Activated T-cell treated with anti-CD3 and anti-CD28 coated beads, Interleukin-2, amount 50 U/mL, for 24 hours (primary cell): ENCODE measurements at regions not wholly inside any gene's neighbourhood (a gene's known extent, or its start where the extent isn't known, plus 50 kb on each side); places are given as distances from the start of the nearest gene placed in this dataset.
"Not testable (repeated sequence)": the region's sequence is repeated elsewhere in the genome, so short reads cannot be mapped to it uniquely, and the experiment has no call there.

Experiments used
- DNase-seq: peaks from one replicate; pipeline ENCODE4 v3.0.0-alpha.2; 2020
- H3K27ac Mint-ChIP-seq: 2 replicates; pipeline ENCODE4 v1.8.0; 2020; ENCODE audit warnings: mild to moderate bottlenecking, mixed read lengths
- H3K27me3 Mint-ChIP-seq: 2 replicates; pipeline ENCODE4 v1.8.0; 2020; ENCODE audit warnings: mixed read lengths
- H3K36me3 Mint-ChIP-seq: 2 replicates; pipeline ENCODE4 v1.8.0; 2020; ENCODE audit warnings: low read depth, mixed read lengths
- H3K4me1 Mint-ChIP-seq: 2 replicates; pipeline ENCODE4 v1.8.0; 2020; ENCODE audit warnings: low read depth, mixed read lengths
- H3K4me3 Mint-ChIP-seq: 2 replicates; pipeline ENCODE4 v1.8.0; 2020; ENCODE audit warnings: mild to moderate bottlenecking, moderate library complexity, mixed read lengths
- H3K9me3 Mint-ChIP-seq: 2 replicates; pipeline ENCODE4 v1.8.0; 2020; ENCODE audit warnings: mixed read lengths

GRCh38 chr2:16383411-16383810 lies 282.2 kb downstream of the CYRIA start:
- Mint-ChIP-seq H3K36me3 (no peaks in the 10 kb centered on the region), H3K27me3 (no peaks in the 10 kb centered on the region), H3K27ac (no peak overlapping the region), H3K9me3 (no peaks in the 10 kb centered on the region), H3K4me1 (no peaks in the 10 kb centered on the region), H3K4me3 (no peak overlapping the region)
- no peak for DNase-seq

GRCh38 chr2:16382451-16382850 lies 283.2 kb downstream of the CYRIA start:
- no peaks in the 10 kb centered on the region for H3K27me3 Mint-ChIP-seq

GRCh38 chr2:16381511-16381910 lies 284.1 kb downstream of the CYRIA start:
- Mint-ChIP-seq H3K4me1 (no peaks in the 10 kb centered on the region), H3K4me3 (no peak overlapping the region), H3K9me3 (no peaks in the 10 kb centered on the region), H3K27me3 (no peaks in the 10 kb centered on the region), H3K36me3 (no peaks in the 10 kb centered on the region), H3K27ac (no peak overlapping the region)
- no peak for DNase-seq

More at GRCh38 chr2:16382451-16382850, 283.2 kb downstream of the CYRIA start:
- DNase-seq: no peak
- Mint-ChIP-seq H3K4me1 (no peaks in the 10 kb centered on the region), H3K4me3 (no peak overlapping the region), H3K36me3 (no peaks in the 10 kb centered on the region), H3K27ac (no peak overlapping the region), H3K9me3 (no peaks in the 10 kb centered on the region)

DNA sequence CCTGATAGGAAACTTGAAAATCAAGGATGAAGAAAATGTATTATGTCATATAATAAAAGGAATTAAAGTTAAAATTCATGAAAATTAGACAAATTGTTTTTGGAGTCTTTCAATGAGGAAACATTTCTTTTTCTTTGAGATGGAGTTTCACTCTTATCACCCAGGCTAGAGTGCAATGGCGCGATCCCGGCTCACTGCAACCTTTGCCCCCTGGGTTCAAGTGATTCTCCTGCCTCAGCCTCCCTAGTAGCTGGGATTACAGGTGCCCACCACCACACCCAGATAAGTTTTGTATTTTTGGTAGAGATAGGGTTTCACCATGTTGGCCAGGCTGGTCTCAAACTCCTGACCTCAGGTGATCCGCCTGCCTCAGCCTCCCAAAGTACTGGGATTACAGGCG lies 285.7 kb downstream of the CYRIA start:
- H3K36me3 Mint-ChIP-seq, H3K4me3 Mint-ChIP-seq, H3K4me1 Mint-ChIP-seq, H3K9me3 Mint-ChIP-seq, H3K27ac Mint-ChIP-seq, H3K27me3 Mint-ChIP-seq, DNase-seq: not testable (repeated sequence)

- not testable (repeated sequence) for H3K27ac Mint-ChIP-seq, H3K4me1 Mint-ChIP-seq, H3K27me3 Mint-ChIP-seq
Measured at GRCh38 chr2:16379061-16379460, 286.6 kb downstream of the CYRIA start.

GRCh38 chr2:16378031-16378430 lies 287.6 kb downstream of the CYRIA start:
- Mint-ChIP-seq H3K36me3 (no peaks in the 10 kb centered on the region), H3K9me3 (no peaks in the 10 kb centered on the region), H3K27ac (no peak overlapping the region), H3K4me1 (no peaks in the 10 kb centered on the region), H3K4me3 (no peak overlapping the region), H3K27me3 (no peaks in the 10 kb centered on the region)
- DNase-seq: no peak

More at GRCh38 chr2:16379061-16379460, 286.6 kb downstream of the CYRIA start:
- not testable (repeated sequence) for H3K9me3 Mint-ChIP-seq, H3K36me3 Mint-ChIP-seq, DNase-seq, H3K4me3 Mint-ChIP-seq

GRCh38 chr2:16375981-16376380 lies 289.7 kb downstream of the CYRIA start:
- no peaks in the 10 kb centered on the region for H3K4me1 Mint-ChIP-seq
- H3K9me3 Mint-ChIP-seq: no peaks in the 10 kb centered on the region
- no peaks in the 10 kb centered on the region for H3K36me3 Mint-ChIP-seq
- no peak overlapping the region for H3K4me3 Mint-ChIP-seq
- H3K27ac Mint-ChIP-seq: no peak overlapping the region
- H3K27me3 Mint-ChIP-seq: no peaks in the 10 kb centered on the region
- DNase-seq: no peak

GRCh38 chr2:16375351-16375750 lies 290.3 kb downstream of the CYRIA start:
- no peaks in the 10 kb centered on the region for H3K4me1 Mint-ChIP-seq
- DNase-seq: no peak
- no peaks in the 10 kb centered on the region for H3K27me3 Mint-ChIP-seq
- no peak overlapping the region for H3K27ac Mint-ChIP-seq
- no peaks in the 10 kb centered on the region for H3K36me3 Mint-ChIP-seq
- no peaks in the 10 kb centered on the region for H3K9me3 Mint-ChIP-seq
- no peak overlapping the region for H3K4me3 Mint-ChIP-seq

GRCh38 chr2:16374671-16375070 lies 291.0 kb downstream of the CYRIA start:
- DNase-seq: no peak
- Mint-ChIP-seq H3K4me3 (no peak overlapping the region), H3K9me3 (no peaks in the 10 kb centered on the region), H3K36me3 (no peaks in the 10 kb centered on the region), H3K27ac (no peak overlapping the region), H3K4me1 (no peaks in the 10 kb centered on the region), H3K27me3 (no peaks in the 10 kb centered on the region)

DNA sequence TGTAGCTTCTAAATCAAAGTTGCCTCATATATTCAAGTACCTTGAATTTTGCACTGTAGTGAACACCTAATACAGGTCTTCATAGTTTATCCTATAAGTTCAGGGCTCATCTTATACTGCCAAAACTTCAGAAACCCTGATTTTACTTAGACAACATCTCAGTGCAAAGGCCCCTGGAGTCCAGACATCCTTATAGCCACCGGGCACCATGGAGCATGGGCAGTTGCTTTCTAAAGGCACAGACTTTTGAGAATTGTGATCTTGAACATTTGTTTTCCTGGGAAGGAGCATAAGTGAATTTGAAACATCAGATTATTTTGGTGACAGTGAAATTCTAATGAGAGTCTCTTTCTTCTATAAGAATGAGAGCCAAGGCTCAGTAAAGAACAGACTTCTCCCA lies 292.3 kb downstream of the CYRIA start:
- H3K4me1 Mint-ChIP-seq: no peaks in the 10 kb centered on the region
- H3K9me3 Mint-ChIP-seq: no peaks in the 10 kb centered on the region
- no peak overlapping the region for H3K4me3 Mint-ChIP-seq
- no peaks in the 10 kb centered on the region for H3K27me3 Mint-ChIP-seq
- DNase-seq: no peak
- no peak overlapping the region for H3K27ac Mint-ChIP-seq
- no peaks in the 10 kb centered on the region for H3K36me3 Mint-ChIP-seq

DNA sequence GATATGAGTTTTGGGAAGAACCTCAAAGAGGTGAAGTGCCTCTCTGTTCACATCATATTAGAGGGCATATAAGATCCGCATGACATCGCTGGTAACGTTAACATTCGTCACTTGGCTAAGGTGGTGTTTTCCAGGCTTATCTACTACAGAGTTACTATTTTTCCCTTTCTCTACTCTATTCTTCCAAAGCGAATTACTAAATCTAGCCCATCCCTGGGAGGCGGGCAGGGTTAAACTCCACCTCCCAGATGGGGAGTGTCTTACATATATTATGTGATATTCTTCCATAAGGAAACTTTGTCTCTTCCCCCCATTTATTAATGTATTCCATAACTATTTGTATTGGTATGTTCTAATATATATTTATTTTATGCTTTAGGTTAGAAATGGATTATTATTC lies 293.9 kb downstream of the CYRIA start:
- Mint-ChIP-seq H3K27me3 (no peaks in the 10 kb centered on the region), H3K9me3 (no peaks in the 10 kb centered on the region), H3K27ac (no peak overlapping the region), H3K4me1 (no peaks in the 10 kb centered on the region), H3K4me3 (no peak overlapping the region), H3K36me3 (no peaks in the 10 kb centered on the region)
- no peak for DNase-seq

- no peak overlapping the region for H3K4me3 Mint-ChIP-seq
- no peak for DNase-seq
- H3K4me1 Mint-ChIP-seq: no peaks in the 10 kb centered on the region
- no peak overlapping the region for H3K27ac Mint-ChIP-seq
- no peaks in the 10 kb centered on the region for H3K9me3 Mint-ChIP-seq
- H3K27me3 Mint-ChIP-seq: no peaks in the 10 kb centered on the region
- no peaks in the 10 kb centered on the region for H3K36me3 Mint-ChIP-seq
Measured at GRCh38 chr2:16368951-16369350, 296.7 kb downstream of the CYRIA start.

DNA sequence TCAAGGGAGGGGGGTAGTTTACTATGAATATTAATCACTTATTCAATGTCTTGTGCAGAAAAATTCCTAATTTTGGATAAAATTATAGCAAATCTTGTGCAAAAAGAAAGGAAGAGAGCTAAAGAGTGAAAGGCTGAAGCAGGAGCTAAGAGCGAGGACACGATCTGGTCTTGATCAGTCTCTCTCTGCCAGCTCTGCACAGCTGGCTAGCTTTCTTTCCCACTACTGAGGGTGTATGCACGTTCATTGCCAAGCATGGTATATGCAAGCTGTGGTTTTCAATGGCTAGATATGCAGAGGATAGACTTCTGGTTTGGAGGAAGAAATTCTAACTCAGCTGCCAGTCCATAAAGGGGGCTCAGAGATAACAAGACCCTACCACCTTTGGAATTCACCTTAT lies 297.3 kb downstream of the CYRIA start:
- Mint-ChIP-seq H3K27me3 (no peaks in the 10 kb centered on the region), H3K36me3 (no peaks in the 10 kb centered on the region), H3K27ac (no peak overlapping the region), H3K4me1 (no peaks in the 10 kb centered on the region), H3K4me3 (no peak overlapping the region), H3K9me3 (peaks cover under 1% of the 10 kb centered on the region)
- DNase-seq: no peak

DNA sequence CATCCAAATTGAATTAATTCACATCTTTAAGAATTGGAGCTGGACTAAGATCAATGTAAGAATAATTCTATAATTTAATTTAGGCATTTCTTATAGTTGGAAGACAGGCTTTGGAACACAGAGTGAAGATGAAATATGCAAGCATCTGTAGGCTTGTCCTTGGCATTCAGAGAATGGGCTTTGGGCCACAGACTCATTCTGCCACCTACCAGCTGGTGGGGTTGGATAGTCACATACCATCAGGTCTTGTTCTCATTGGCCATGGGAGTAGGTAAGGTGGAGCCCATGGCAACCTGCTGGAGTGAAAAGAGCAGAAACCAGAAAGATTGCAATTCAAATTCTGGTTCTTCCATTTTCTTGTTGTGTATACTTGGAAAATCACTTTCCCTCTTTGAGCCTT lies 300.3 kb downstream of the CYRIA start:
- H3K27ac Mint-ChIP-seq: no peak overlapping the region
- no peaks in the 10 kb centered on the region for H3K27me3 Mint-ChIP-seq
- H3K9me3 Mint-ChIP-seq: peaks cover 2% of the 10 kb centered on the region

GRCh38 chr2:16363581-16363980 lies 302.1 kb downstream of the CYRIA start:
- no peaks in the 10 kb centered on the region for H3K36me3 Mint-ChIP-seq
- H3K4me1 Mint-ChIP-seq: no peaks in the 10 kb centered on the region
- H3K27ac Mint-ChIP-seq: no peak overlapping the region
- H3K4me3 Mint-ChIP-seq: no peak overlapping the region
- no peaks in the 10 kb centered on the region for H3K27me3 Mint-ChIP-seq
- peaks cover 4% of the 10 kb centered on the region for H3K9me3 Mint-ChIP-seq
- no peak for DNase-seq

More for the DNA sequence above, 300.3 kb downstream of the CYRIA start:
- no peak for DNase-seq
- Mint-ChIP-seq H3K4me3 (no peak overlapping the region), H3K4me1 (no peaks in the 10 kb centered on the region), H3K36me3 (no peaks in the 10 kb centered on the region)

- Mint-ChIP-seq H3K4me3 (no peak overlapping the region), H3K36me3 (no peaks in the 10 kb centered on the region), H3K27ac (no peak overlapping the region), H3K4me1 (no peaks in the 10 kb centered on the region), H3K27me3 (no peaks in the 10 kb centered on the region), H3K9me3 (peaks cover 4% of the 10 kb centered on the region)
- DNase-seq: no peak
Measured at GRCh38 chr2:16362611-16363010, 303.0 kb downstream of the CYRIA start.
